Stimulated activated CD4-positive, alpha-beta T cell treated with anti-CD3 and anti-CD28 coated beads, Interleukin-4, amount 100 ng/mL, for 1 hour (primary cell): ENCODE measurements at regions not wholly inside any gene's neighbourhood (a gene's known extent, or its start where the extent isn't known, plus 50 kb on each side); places are given as distances from the start of the nearest gene placed in this dataset.
"Not testable (repeated sequence)": the region's sequence is repeated elsewhere in the genome, so short reads cannot be mapped to it uniquely, and the experiment has no call there.

ENCODE experiments used
- DNase-seq: peaks from one replicate; pipeline ENCODE4 v3.0.0-alpha.2; 2020

DNA sequence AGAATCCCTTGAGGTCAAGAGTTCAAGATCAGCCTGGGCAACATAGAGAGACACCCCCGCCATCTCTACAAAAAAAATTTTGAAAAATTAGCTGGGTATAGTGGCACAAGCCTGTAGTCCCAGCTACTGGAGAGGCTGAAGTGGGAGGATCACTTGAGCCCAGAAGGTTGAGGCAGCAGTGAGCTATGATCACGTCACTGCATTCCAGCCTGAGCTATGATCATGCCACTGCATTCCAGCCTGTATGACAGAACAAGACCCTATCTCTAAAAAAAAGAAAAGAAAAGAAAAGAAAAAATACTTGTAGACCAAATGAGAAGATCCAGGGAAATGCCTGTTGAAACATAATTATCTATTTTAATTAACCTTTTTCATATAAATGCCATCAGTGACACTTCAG, 93.8 kb upstream of the MDM1 start:
- DNase-seq, result no peak

DNA sequence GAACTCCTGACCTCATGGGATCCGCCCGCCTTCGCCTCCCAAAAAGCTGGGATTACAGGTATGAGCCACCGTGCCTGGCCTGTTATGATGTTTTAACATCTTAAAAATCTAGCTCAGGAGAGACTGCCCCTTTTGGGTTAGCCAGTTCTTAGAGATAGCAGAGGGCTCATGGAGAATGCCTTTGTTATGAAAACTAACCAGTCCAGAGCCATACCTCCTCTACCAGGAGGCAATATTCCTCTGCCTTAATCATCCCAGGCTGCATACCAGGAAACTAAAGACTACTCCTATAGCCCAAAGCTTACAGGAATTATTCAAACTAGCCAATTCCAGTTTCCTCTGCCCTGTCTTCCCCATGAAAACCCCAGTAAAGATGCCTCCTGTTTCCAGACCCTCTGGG, 96.0 kb upstream of the MDM1 start:
- no peak for DNase-seq

DNA sequence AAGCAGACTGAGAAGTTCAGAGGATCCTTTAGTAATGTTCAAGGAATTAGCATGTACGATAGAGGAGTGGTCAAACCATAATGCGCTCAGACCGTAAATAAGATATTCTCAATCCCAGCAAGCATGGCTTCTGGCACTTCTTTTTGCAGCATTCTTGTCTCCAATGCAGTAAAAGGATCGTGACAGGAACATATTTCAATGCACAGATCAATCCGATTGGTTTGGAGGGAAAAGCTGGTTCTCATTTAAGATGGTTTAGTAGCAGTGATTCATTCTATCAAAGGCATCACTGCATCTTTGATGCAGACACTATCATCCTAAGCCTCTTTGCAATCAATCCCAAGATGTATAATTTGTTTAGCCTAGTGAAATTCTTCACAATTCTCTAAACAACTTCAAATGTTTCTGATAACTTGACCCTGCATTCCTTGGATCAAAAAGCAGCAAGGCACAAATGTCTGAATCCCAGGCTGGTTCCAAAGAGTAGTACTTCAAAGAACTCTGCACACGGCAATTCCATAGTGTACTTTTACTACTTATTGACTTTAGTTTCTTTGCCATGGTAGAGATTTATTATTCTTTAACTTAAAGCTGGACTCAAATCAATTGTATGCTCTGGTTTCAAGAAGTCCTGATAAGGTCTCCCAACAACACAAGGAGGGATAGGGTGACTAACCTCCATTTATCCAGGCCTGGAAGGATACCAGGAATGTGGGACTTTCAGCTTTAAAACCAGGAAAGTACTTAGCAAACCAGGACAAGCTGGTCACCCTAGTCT, 96.8 kb upstream of the MDM1 start:
- DNase-seq, result no peak

DNA sequence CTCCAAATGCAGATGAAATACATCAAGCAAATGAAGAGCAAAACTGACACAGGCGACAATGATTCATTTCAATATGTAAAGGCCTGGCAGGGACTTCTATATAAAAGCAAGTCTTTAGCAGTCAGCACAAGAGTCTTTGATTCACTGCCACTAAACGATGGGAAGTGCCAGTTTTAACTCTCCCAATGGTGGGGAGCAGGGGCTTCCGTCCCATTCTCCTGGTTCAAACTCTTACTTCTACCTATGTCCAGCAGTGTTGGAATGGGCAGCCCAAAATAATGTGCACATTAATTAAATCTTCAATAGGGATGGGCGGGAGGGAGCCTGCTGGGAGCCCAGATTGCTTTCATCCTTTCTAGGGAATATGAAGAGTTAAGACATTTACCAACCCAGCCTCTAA, 97.5 kb upstream of the MDM1 start:
- no peak for DNase-seq

DNA sequence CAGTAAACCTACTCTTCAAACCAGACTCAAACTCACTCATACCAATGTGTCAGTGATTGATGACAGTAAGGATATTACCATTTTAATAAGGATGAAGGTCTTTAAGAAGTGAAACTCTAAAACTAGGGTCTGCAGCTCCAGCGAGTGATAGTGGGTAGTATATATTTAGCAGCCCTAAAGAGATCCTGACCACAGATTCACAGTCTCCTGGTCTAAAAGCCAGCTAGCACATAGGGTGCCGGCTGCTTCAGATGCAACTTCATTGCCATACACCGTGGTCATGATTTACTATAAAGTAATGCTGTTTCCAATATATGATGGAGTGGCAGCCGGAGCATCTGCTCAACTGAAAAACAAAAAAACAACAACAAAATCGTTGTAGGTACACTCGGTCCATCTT, 99.6 kb upstream of the MDM1 start:
- no peak for DNase-seq

DNA sequence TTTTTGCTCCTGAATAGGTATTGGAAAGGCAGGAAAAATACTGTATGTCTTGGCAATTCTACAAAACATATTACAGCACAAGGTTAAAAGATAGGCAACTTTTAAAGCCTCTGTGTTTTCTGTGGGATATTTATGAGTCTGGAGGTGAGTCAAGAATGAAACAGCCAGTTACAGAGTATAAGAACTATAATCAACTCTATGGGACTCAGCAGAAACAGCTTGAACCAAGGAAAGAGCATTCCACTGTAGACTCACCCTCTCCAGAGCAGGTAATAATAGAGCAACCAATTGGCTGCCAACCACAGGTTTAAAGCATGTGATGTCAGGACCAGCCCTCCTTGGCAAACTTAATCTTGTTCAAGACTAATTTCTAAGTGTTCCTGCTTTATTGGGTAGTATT, 100.5 kb upstream of the MDM1 start:
- DNase-seq, result no peak

DNA sequence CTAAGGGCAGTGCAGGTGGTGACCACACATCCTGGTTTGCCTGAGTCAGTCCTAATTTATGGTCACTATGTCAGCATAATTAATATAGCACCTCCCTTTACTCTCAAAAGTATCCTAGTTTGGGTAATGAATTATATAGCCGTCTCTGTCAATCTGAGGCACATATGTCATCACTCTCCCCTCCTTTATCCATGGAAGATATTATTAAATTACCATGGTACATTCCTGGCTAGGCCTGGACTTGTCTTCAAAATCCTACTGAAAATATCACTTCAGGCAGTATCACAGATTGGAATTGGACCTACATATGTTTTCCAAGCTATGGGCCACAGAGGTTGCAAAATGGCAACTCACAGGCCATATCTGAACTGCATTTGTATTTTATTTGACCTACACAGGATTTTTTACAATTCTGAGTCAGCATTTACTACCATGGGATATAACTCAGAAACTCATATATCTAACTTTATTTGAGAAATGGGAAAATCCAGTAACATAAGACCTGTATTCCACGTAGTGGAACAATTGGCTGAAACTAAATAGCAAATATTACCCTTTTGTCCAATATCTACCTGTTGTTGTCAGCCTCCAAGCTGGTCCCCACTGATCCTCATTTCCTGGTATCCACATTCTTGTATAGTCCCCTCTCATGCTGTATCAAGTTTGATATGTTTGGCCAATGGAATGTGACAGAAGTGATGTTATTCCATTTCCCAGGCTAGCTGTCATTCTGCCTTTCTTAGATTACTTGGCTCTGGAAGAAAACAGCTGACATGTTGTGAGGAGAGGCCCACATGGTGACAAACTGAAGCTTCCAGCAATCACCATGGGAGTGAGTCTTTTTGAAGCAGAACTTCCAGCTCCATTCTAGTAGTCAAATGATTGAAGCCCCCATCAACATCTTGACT, 102.5 kb upstream of the MDM1 start:
- DNase-seq, result no peak

DNA sequence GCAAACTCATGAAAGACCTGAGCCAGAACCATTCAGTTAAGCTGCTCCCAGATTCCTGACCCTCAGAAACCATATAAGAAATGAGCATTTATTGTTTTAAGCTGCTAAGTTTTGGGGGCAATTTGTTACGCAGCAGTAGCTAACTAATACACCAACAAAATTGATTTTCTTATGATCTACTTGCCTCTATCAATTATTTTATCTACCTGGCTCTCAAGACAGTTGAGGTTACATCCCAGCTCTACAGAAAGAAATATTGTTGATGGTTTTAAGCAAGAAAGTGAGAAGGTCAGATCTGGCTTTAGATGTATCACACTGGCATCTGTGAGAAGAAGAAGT, 103.1 kb upstream of the MDM1 start:
- DNase-seq, result no peak

DNA sequence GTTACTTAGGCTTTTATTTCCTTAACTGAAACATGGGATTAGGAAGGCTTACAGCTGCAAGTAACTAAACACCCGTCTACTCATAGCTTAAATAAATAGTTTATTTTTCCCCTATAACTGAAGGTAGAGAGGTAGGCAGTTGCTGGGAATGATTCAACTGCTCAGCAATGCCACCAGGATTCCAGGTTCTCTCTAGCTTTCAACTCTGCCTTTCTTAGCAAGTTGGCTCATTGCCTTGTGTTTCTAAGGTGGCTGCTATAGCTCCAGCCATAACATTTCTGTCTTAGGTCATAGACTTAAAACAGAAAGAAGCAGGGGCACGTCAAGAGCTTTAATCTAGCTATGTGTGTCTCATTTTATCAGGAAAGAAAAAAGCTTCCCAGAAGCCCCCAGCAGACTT, 103.7 kb upstream of the MDM1 start:
- DNase-seq, result no peak

DNA sequence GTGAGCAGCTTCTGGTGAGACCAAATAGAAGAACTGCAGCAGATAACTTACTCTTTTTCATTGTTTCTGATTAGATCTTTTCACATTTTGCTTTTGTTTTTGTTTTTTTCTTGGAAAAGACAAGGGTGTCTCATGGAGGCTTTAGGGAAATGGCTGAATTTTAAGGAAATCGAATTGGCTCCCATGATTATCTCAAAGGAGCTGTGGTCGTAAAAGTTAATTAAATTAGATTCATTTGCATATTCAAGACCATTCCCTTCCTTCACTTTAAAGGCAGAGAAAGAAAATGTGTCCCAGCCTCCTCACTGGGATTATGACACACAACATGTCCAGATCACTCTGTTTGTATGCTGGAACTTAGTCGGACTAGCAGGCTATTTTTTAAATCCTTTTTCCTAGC, 106.4 kb upstream of the MDM1 start:
- no peak for DNase-seq

DNA sequence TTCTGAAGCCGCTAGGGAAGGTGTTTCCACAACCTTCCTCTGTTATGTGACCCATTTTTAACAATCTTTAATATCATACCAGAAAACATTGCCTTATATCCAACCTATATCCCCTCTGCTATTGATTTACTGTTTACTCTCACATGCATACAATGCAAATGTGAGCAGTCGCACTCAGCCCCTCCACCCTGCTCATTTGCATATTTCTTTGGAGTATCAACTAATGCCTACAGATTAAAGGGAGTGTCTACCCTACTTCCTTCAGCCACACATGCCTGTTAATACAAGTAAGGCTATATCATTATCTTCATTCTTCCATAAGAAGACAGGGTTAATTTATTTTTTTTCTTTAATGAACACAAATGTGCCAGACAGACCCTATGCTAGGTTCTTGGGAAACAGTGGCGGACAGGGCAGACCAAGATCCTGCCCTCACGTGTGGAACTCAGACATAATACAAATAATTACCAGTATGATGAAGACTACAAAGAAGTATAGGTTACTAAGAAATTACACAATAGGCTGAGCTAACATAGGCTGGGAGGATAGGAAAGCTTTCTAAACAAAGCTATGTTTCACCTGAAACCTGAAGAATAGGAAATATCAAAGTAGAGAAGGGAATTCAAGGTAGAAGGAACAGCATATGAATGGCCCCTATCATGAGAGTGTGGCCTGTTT, 107.3 kb upstream of the MDM1 start:
- no peak for DNase-seq

DNA sequence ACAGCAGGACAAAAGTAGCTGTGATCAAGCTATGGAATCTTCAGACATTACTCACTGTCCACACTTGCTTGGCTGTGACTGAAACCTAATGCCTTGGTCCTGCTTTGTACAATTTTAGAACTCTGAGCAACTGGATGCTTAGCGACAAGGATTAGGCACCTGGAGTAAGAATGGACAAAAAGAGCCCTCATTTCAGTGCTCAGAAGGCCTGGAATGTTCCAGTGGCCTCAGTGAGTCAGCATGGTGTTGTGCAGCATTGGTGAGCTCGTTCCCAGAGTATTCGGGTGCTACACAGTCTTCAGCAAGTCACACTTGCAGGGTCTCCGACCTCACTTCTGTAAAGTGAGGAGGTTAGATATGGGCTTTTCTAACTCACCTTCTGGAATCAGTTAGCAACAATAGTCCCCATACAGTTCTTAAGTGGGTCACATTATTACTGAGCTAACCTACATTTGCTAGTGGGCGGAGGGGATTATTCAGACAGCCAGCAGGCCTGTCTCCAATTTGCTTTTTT, 108.0 kb upstream of the MDM1 start:
- DNase-seq, result no peak

DNA sequence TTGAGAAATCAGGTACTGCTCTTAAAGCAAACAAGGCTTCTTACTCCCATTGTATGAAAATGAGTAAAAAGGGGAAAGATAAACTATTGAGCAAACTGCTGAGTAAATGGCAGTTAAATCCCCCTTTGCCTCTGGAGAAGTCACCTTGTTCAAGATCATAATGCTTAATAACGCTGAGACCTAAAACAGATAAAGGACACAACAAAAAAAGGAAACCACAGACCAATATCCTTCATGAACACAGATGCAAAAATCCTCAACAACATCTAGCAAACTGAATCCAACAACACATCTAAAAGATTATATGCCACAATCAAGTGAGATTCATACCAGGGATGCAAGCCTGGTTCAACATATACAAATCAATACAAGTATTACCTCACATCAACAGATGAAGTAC, 109.0 kb upstream of the MDM1 start:
- no peak for DNase-seq

DNA sequence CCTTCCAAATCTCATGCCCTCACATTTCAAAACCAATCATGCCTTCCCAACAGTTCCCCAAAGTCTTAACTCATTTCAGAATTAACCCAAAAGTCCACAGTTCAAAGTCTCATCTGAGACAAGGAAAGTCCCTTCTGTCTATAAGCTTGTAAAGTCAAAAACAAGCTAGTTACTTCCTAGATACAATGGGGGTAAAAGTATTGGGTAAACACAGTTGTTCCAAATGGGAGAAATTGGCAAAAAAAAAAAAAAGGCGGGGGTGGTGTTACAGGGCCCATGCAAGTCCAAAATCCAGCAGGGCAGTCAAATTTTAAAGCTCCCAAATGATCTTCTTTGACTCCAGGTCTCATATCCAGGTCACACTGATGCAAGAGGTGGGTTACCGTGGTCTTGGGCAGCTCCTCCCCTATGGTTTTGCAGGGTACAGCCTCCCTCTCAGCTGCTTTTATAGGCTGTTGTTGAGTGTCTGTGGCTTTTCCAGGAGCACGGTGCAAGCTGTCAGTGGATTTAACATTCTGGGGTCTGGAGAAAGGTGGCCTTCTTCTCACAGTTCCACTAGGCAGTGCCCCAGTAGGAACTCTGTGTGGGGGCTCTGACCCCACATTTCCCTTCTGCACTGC, 110.3 kb upstream of the MDM1 start:
- DNase-seq, result not testable (repeated sequence)

DNA sequence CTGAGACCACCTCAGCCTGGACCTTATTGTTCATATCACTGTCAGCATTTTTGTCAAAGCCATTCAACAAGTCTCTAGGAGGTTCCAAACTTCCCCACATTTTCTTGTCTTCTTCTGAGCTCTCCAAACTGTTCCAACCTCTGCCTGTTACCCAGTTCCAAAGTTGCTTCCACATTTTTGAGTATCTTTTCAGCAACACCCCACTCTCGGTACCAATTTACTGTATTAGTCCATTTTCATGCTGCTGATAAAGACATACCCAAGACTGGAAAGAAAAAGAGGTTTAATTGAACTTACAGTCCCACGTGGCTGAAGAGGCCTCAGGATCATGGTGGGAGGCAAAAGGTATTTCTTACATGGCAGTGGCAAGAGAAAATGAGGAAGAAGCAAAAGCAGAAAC, 111.5 kb upstream of the MDM1 start:
- DNase-seq, result not testable (repeated sequence)

DNA sequence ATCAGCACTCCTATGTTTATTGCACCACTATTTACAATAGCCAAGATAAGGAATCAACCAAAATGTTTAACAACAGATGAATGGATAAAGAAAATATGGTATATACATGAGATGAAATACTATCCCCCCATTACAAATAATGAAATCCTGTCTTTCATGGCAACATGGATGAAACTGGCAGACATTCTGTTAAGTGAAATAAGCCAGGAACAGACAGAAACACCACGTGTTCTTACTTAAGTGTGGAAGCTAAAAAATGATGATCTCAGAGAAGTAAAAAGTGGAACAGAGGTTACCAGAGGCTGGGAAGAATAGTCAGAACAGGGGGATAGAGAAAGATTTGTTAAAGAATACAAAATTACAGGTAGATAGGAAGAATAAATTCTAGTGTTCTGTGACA, 113.7 kb upstream of the MDM1 start:
- no peak for DNase-seq

DNA sequence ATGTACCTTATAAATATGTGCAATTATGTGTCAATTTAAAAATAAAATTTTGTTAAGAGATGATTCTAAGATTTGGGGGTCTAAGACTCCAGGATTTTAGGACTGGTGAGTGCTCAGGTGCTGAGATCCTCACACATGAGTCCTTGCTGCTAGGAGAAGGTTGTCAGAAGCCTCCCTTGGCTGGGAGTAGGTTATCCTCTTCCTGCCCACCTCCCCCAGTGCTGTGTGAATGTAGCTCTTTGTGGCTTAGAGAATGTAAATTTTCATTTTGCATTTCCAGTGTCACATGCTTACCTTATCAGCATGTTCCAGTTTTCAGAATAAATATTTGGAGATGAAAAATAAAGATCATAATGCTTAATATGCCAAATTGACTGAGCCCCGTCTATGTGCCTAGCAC, 114.2 kb upstream of the MDM1 start:
- DNase-seq, result no peak

DNA sequence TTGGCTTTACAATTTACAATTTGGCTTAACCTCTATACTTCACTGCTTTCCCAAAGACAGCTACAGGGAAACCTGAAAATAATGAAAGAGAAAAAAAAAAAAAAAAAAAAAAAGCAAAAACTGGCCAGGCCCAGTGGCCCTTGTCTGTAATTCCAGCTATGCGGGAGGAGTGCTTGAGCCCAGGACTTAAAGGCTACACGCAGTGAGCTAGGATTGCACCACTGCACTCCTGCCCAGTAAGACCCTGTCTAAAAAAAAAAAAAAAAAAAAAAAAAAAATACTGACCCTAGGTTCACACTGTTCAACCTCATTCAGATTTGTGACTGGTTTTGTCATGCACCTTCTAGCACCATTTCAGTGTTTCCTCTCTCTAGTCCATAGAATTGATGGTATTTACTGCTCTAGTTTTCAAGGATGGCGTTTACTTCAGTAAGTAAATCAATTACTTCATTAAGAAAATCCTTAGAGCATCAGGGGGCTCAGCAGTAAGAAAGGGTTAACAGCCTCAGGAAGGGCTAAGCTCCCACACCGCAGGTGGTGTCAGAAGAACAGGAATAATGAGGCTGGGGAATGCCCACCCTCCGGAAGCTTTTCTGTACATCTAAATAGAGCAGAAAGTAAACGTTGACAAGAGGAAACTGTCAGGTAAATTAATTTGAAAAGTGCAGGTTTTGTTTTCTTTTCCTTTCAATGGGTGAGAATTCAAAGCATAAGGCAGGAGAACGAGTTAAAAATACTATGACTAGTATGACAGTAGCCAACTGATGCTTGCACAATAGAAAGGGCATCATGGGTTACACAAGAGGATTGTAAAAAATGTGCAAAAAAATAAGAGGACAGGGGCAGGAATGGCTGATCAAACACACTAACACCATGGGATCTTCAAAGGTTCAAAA, 115.0 kb upstream of the MDM1 start:
- DNase-seq, result no peak

DNA sequence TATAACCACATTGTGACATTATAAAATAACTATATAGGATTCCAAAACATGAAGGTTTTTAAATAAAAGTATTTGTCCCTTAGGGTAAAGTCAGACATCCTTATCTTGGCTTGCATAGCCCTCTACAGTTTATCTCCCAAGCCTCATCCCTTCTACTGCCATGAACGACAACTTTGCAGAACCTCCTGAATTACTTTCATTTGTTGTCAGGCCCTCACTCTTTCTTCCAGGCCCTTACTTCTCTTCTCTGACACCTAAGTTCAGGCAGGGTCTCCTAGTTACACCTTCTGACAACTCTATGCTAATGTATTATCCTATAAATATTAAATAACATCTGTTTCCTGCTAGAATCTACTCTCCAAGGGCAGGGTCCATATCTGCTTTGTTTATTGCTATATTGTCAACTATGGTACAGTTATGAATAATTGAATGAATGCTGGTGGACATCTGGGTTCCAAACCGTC, 115.7 kb upstream of the MDM1 start:
- DNase-seq, result no peak

DNA sequence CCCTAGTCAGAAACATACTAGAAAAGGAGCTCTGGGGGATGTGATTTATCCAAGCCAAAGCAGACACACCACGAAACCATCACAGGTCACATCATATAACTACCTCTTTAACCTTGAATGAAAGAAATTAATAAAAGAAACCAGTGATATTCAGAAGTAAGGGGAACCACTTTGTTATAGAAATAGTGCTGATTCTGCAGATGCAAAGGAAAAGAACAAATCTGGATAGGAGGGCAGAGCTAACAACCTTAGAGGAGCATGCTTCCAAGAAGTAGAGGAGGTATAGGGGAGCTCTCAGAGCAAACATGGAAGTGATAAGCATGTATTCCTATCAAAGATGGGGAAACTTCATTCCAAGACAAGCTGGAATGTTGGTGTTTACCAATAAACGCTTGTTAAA, 117.0 kb upstream of the MDM1 start:
- no peak for DNase-seq

DNA sequence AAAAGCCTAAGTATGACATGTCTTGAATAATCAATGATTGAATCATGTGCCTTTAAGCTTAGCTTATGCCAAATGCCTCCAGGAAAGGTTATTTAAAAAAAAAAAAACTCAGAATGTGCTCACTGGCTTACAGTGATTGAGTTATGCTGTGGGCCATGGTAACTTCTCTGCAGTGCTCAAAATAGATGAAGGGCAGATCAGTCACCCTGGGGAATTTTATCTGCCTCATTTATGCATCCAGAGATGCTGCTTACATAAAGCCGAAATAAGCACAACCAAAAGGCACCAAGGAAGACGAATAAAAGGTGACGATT, 118.7 kb upstream of the MDM1 start:
- no peak for DNase-seq
